ENCODE measurements at regions not wholly inside any gene's neighbourhood (a gene's known extent, or its start where the extent isn't known, plus 50 kb on each side); places are given as distances from the start of the nearest gene placed in this dataset.

GRCh38 chr5:145227881-145228280, 607.3 kb downstream of the PRELID2 start:
- no peak overlapping the region for H3K4me3 ChIP-seq (replicated peaks; ENCODE audit: insufficient read depth, low read length)
- TF ChIP-seq REST (IDR thresholded peaks at IDR 0.05; ENCODE audit: insufficient replicate concordance, low read depth) (no peak), POLR2AphosphoS5 (IDR thresholded peaks at IDR 0.05; ENCODE audit: low read depth) (no peak), GABPA (IDR thresholded peaks at IDR 0.05; ENCODE audit: low read depth) (no peak), SPI1 (IDR thresholded peaks at IDR 0.05; ENCODE audit: borderline replicate concordance, low read depth) (no peak), CTCF (IDR thresholded peaks at IDR 0.05; ENCODE audit: insufficient read depth, low read length) (no peak)
- no peak for DNase-seq (ENCODE audit: low read depth in 1 of 2, low spot score in 1 of 2)
- no peak overlapping the region for H3K27ac ChIP-seq (replicated peaks)
- no peaks in the 10 kb centered on the region for H3K27me3 ChIP-seq (ENCODE audit: insufficient read depth, poor library complexity, severe bottlenecking)

- Histone ChIP-seq H3K27ac (replicated peaks) (no peak overlapping the region), H3K4me3 (replicated peaks; ENCODE audit: insufficient read depth, low read length) (no peak overlapping the region), H3K27me3 (ENCODE audit: insufficient read depth, poor library complexity, severe bottlenecking) (no peaks in the 10 kb centered on the region)
- DNase-seq (ENCODE audit: low read depth in 1 of 2, low spot score in 1 of 2), result no peak
- TF ChIP-seq CTCF (IDR thresholded peaks at IDR 0.05; ENCODE audit: insufficient read depth, low read length) (no peak), POLR2AphosphoS5 (IDR thresholded peaks at IDR 0.05; ENCODE audit: low read depth) (no peak), GABPA (IDR thresholded peaks at IDR 0.05; ENCODE audit: low read depth) (no peak), REST (IDR thresholded peaks at IDR 0.05; ENCODE audit: insufficient replicate concordance, low read depth) (no peak), SPI1 (IDR thresholded peaks at IDR 0.05; ENCODE audit: borderline replicate concordance, low read depth) (no peak)
Measured at GRCh38 chr5:145226726-145227125, 608.4 kb downstream of the PRELID2 start.

GRCh38 chr5:145225529-145225928, 609.6 kb downstream of the PRELID2 start:
- Histone ChIP-seq H3K4me3 (replicated peaks; ENCODE audit: insufficient read depth, low read length) (no peak overlapping the region), H3K27ac (replicated peaks) (no peak overlapping the region), H3K27me3 (ENCODE audit: insufficient read depth, poor library complexity, severe bottlenecking) (no peaks in the 10 kb centered on the region)
- DNase-seq (ENCODE audit: low read depth in 1 of 2, low spot score in 1 of 2), result no peak
- TF ChIP-seq GABPA (IDR thresholded peaks at IDR 0.05; ENCODE audit: low read depth) (no peak), CTCF (IDR thresholded peaks at IDR 0.05; ENCODE audit: insufficient read depth, low read length) (no peak), SPI1 (IDR thresholded peaks at IDR 0.05; ENCODE audit: borderline replicate concordance, low read depth) (no peak), REST (IDR thresholded peaks at IDR 0.05; ENCODE audit: insufficient replicate concordance, low read depth) (no peak), POLR2AphosphoS5 (IDR thresholded peaks at IDR 0.05; ENCODE audit: low read depth) (no peak)
